ENCODE measurements at regions not wholly inside any gene's neighbourhood (a gene's known extent, or its start where the extent isn't known, plus 50 kb on each side); places are given as distances from the start of the nearest gene placed in this dataset.

- DNase-seq (ENCODE audit: low read depth), result no peak
Measured at GRCh38 chr14:22458737-22459136, 130.3 kb downstream of the DAD1 start.

GRCh38 chr14:22456998-22457594 lies 131.9 kb downstream of the DAD1 start:
- no peak for DNase-seq (ENCODE audit: low read depth)

GRCh38 chr14:22456421-22456820 lies 132.6 kb downstream of the DAD1 start:
- no peak for DNase-seq (ENCODE audit: low read depth)

- DNase-seq (ENCODE audit: low read depth), result no peak
Measured at GRCh38 chr14:22452330-22452729, 136.7 kb downstream of the DAD1 start.

DNA sequence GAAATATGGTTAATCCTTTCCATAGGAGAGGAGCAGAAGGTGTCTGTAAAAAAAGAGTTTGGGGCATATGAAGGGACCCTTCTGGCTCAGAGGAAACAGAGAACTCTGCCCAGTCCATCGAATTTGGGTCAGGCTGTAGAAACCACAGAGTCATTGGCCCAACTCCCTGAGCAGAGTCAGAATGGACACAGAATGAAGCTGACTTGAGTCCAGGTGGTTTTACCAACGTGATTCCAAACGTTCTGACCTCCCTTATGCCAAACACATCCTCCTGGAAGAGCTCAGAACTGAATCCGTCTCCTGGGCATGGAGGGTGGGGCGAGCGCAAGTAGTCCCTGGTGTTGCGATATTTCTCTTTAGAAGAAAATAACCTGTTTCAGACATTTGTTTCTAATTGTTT lies 138.8 kb downstream of the DAD1 start:
- DNase-seq (ENCODE audit: low read depth), result no peak

- no peak for DNase-seq (ENCODE audit: low read depth)
Measured at GRCh38 chr14:22449600-22449905, 139.5 kb downstream of the DAD1 start.

- DNase-seq (ENCODE audit: low read depth), result peak; percentile 15
Measured at GRCh38 chr14:22448905-22449599, 140.0 kb downstream of the DAD1 start.

DNA sequence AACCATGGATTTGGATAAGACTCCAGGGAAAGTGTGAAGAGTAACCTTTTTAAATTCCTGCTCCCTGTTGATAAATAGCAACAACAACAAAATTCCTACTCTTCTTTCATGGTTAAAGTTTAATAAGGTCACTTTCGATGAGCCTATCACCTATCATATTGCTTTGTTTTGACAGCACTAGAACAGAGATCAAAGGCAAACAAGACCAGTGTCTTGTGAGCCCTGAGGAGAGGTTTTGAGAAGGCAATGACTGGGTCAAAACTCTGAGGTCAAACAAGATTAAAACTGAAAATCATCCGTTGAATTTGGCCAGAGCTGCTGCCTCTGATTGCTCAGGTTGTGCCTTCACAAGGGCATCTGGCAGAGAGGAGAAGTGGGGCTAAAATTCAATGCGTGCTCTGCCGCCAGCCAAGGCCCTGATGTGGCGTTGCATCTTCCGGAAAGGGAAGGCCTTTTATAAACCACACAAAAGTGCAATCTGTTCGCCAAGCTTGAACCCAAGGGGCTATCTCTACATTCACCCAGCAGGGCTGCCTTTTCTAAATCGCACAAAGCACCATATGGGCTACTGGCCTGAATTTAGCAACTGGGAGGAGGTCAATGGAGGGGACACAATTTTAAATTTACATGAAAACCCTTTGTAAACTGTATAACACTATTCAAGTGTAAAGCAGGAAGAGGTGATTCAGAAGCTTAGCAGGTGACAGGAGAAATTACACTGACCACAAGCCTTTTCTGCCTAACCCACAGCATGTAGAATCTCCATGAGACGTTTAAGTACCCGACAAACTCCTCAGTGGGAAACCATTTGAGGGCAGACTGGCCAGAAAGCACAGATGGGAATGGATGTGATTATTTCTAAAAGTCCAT lies 140.8 kb downstream of the DAD1 start:
- DNase-seq (ENCODE audit: low read depth), result peak; percentile 18

- DNase-seq (ENCODE audit: low read depth), result no peak
Measured at GRCh38 chr14:22438742-22439141, 150.3 kb downstream of the DAD1 start.

- peak; percentile 16 for DNase-seq (ENCODE audit: low read depth)
Measured at GRCh38 chr14:22434901-22435550, 154.0 kb downstream of the DAD1 start.

DNA sequence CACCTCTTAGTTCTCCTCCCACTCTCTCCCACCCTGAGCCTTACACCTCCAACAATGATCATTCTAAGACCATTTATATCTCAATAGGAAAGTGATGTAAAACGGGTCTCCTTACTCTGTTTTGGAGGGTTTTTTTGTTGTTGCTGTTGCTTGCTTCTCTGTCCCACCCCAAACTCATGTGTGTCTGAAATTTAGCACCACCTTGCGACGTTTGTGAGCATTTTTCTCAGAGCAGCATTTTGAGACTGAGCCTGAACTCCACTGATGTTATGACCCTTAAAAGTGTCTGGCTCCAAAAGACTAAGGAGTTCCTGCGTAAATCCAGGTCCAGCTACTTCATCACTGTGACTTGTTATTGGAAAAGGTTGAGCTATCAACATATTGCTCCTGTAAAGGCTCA lies 155.0 kb downstream of the DAD1 start:
- no peak for DNase-seq (ENCODE audit: low read depth)

GRCh38 chr14:22433069-22433468 lies 156.0 kb downstream of the DAD1 start:
- DNase-seq (ENCODE audit: low read depth), result no peak

GRCh38 chr14:22432348-22432976 lies 156.6 kb downstream of the DAD1 start:
- peak; percentile 93 for DNase-seq (ENCODE audit: low read depth)

DNA sequence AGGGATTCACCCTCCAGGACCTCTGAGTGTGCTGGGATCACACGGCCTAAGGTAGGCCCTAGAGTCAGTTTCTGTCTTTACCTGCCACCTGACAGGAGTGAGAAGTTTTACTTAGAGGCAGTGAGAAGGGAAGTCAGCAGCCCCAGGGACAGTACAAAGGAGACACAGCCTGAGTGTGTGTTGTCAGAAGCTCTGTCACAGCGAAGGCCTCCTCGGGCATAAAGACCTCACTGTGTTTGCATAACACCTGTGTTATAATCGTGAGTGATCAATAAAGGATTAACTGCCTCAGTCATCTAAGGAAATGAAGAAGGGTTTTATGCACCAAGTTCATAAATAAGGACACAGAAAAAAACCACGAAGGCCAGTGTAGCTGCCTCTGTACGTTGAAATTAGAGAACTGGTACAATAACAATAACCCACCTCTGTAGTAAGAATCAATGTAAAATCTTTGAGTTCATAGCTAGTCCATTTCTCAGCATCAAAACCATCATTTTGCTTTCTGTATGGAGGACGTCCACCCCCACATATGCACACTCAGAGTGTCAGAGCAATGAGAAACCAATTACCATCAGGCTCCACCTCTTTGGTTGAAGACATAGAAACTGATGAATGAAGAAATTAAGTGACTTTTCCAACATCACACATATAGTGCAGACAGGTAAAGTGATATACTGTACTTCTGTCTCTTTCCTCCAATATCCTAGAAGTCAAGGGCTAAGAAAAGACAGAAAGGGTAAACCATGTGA lies 159.3 kb downstream of the DAD1 start:
- no peak for DNase-seq (ENCODE audit: low read depth)

DNA sequence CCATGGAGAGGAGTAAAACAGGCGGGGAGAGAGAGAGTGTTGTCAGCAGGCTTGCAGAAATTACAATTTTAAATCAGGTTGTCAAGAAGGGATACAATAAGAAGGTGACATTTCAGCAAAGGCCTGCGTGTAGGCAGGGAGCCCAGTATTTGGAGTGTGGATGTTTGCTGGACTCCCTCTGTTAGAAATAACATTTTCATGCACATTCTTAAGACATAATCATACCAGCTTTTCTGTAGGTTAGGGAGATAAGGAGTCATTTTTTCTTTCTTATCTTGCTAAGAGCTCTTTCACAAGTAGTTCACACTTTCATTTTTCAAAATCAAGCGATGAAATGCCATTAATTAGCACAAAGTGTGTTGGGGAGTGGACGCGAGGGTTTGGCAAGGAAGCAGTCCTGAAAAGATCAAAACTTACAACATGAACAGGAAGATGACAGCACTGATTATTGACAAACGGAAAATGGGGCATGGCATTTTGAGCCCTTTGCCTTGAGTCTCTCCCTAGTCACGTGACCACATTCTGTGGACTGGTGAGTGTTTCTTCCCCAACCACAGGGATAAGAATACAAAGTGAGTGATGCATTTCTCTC lies 160.2 kb downstream of the DAD1 start:
- DNase-seq (ENCODE audit: low read depth), result peak; percentile 44

DNA sequence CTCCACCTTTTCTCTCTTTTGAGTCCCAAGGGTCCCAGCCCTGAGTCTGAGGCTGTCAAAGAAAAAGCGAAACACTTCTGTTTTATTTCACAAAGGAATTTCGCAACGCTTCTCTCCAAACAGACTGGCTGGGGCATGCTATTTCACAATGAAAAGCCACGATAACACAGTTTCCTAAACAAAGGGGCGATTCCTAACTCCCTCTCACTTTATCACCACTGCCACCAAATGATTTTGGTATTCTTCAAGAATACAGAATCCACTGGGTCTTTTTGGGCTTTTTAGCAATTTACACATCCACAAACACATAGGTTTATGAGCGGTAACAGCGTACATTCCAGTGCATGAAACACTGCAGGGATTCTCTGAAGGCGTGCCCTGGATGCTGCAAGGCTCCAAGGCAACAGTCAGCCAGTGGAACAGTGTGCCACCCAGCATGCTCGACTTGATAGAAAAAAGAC lies 161.2 kb downstream of the DAD1 start:
- DNase-seq (ENCODE audit: low read depth), result peak; percentile 30

DNA sequence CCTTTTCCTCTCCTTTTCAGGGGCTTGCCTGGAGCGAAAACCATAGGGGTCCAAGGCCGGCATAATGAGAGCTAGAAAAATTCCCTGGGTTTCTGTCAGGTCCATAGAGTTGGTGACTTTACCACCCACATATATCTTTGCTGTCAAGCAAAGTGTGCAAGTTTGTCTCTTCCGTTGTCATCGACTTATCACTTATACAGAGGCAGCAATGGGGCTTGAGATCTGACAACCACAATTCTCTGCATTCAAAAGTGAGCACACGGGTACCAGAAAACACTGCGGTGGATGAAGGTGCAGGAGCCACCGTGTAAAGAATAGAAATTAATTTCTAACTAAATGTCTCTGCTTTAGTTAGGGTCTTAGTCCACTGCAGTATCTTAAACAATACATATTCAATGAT lies 162.3 kb downstream of the DAD1 start:
- no peak for DNase-seq (ENCODE audit: low read depth)

- DNase-seq (ENCODE audit: low read depth), result no peak
Measured at GRCh38 chr14:22423958-22424357, 165.1 kb downstream of the DAD1 start.

DNA sequence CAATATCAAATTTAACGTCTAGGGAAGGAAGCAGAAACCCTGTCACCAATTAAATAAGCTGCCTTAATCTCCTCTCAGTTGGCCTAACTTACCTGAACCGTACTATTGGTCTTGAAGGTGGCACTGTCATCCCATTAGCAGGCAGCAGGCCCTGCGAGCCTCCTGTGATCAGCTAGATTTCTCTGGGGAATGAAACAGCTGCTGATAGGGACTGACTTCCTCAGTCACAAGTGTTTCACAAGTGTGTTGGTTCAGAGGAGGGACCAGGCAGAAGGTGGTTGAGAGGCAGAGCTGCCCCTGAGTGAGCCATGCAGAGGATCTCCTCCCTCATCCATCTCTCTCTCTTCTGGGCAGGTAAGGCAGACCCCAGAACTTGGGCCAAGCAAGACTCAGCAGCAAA lies 166.8 kb downstream of the DAD1 start:
- DNase-seq (ENCODE audit: low read depth), result peak; percentile 9

GRCh38 chr14:22420598-22421186 lies 168.3 kb downstream of the DAD1 start:
- no peak for DNase-seq (ENCODE audit: low read depth)

Measured in myocyte (in vitro differentiated cells).